Panc1 (cell line): ENCODE measurements at regions not wholly inside any gene's neighbourhood (a gene's known extent, or its start where the extent isn't known, plus 50 kb on each side); places are given as distances from the start of the nearest gene placed in this dataset.
A peak's percentile ranks its signal among the peaks of the same experiment; 100 is the strongest.

Experiments used
- ATAC-seq: fragments of 200-7000 bp; cut with Tn5 transposase; 2 replicates; pipeline ENCODE4 v1.9.1; 2020; ENCODE audit warnings: mild to moderate bottlenecking, moderate library complexity
- BruUV-seq: library from RNA; stranded (reverse); fragments of 400-500 nt; replicated peaks from 2 replicates; lab custom pipeline; 2021; lab: Mats Ljungman, UMichigan
- CTCF ChIA-PET: fragments of 300-600 bp; sonication (Branson Sonifier 250); formaldehyde crosslinking; loops from one replicate; lab custom pipeline; 2022; ENCODE audit warnings: antibody characterized with exemption; lab: Charles Lee
- POLR2A ChIA-PET: fragments of 300-600 bp; sonication (Branson Sonifier 250); formaldehyde crosslinking; loops from one replicate; lab custom pipeline; 2022; ENCODE audit warnings: antibody characterized with exemption; lab: Charles Lee
- DNase-seq: peaks from one replicate; pipeline ENCODE4 v3.0.0-alpha.2; 2010; ENCODE audit warnings: low read depth, low spot score
- H3K27ac ChIP-seq: 2 replicates; pipeline ENCODE4 v1.5.1; 2011; ENCODE audit warnings: mild to moderate bottlenecking, low read length, inconsistent platforms
- H3K27me3 ChIP-seq: fragments of 200-500 bp; sonication (Bioruptor generic); 2 replicates; pipeline ENCODE4 v1.6.0; 2014; ENCODE audit warnings: low read length, inconsistent platforms; ENCODE audit not compliant: control insufficient read depth, insufficient read depth
- H3K36me3 ChIP-seq: fragments of 200-500 bp; sonication (Bioruptor generic); 2 replicates; pipeline ENCODE4 v1.5.1; 2014; ENCODE audit warnings: inconsistent platforms, mild to moderate bottlenecking, low read length, moderate library complexity; ENCODE audit not compliant: control insufficient read depth, insufficient read depth
- H3K4me1 ChIP-seq: 2 replicates; pipeline ENCODE4 v1.5.1; 2011; ENCODE audit warnings: inconsistent platforms, mild to moderate bottlenecking, low read length, moderate library complexity; ENCODE audit not compliant: control insufficient read depth, insufficient read depth
- H3K4me3 ChIP-seq, 2 experiments: 2 replicates each; pipeline ENCODE4 v1.5.1; 2011 to 2012; ENCODE audit warnings: low read depth in 2 of 2, low read length in 2 of 2, mild to moderate bottlenecking in 2 of 2, inconsistent platforms in 1 of 2, moderate library complexity in 1 of 2
- H3K9me3 ChIP-seq: fragments of 200-500 bp; sonication (Bioruptor generic); 2 replicates; pipeline ENCODE4 v1.5.1; 2014; ENCODE audit warnings: low read depth, mild to moderate bottlenecking, inconsistent platforms, low read length, moderate library complexity; ENCODE audit not compliant: control insufficient read depth, insufficient read depth
- POLR2AphosphoS5 ChIP-seq: IDR thresholded peaks from 2 replicates; pipeline ENCODE4 v1.6.1; 2012; ENCODE audit warnings: mild to moderate bottlenecking, low read depth, low read length, moderate library complexity
- SIN3A ChIP-seq: IDR thresholded peaks from 2 replicates; pipeline ENCODE4 v1.6.1; 2012; ENCODE audit warnings: low read depth, mild to moderate bottlenecking, low read length, moderate library complexity, borderline replicate concordance; ENCODE audit not compliant: insufficient read depth
- TCF7L2 ChIP-seq: IDR thresholded peaks from 2 replicates; pipeline ENCODE4 v1.6.1; 2011; ENCODE audit warnings: mild to moderate bottlenecking, low read depth, low read length, inconsistent platforms
- in situ Hi-C: cut with HindIII; loops from 2 replicates; pipeline ENCODE4 v1.10.0; 2016; ENCODE audit warnings: low sequenced_read_pairs, low pct_unique_long_range_greater_than_20kb
- intact Hi-C: fragments of 100-400 bp; cut with micrococcal nuclease; formaldehyde crosslinking; loops from one replicate; pipeline ENCODE4 v1.10.0; 2022; ENCODE audit not compliant: unreplicated experiment
- TF ChIP-seq, protein P1 (sequence below): fragments of 450-650 bp; IDR thresholded peaks from 2 replicates; pipeline ENCODE4 v1.5.1; 2017; ENCODE audit warnings: mild to moderate bottlenecking
- TF ChIP-seq, protein P2 (sequence below), 2 experiments: IDR thresholded peaks; 2 replicates each; pipeline ENCODE4 v1.6.1; 2011 to 2012; ENCODE audit warnings: low read depth in 2 of 2, control low read depth in 1 of 2, low read length in 1 of 2, mild to moderate bottlenecking in 1 of 2, moderate library complexity in 1 of 2; ENCODE audit not compliant: insufficient read depth in 1 of 2

DNA sequence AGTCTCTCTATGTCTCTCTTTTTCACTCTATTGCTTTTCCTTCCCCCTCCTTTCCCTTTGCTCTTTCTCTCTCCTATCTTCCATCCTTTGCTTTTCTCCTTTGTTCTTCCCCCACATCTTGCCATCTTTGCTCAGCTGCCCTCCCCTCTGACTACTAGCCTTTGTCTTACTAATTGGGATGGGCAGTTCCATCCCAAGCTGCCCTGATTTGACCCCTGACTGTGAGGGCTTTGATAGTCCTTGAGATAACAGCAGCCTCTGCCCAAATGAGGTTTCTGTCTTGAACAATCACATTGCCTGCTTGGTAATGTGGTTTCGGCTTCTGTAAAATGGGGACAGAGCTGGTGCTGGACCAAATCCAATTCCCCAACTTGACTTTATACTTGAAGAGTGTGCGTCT is 327.7 kb downstream of the DHX35 start:
- H3K4me1 ChIP-seq: no peaks in the 10 kb centered on the region
- no peak for ATAC-seq
- TF ChIP-seq TCF7L2 (no peak), SIN3A (no peak), POLR2AphosphoS5 (no peak)
- TF ChIP-seq, protein P1, sequence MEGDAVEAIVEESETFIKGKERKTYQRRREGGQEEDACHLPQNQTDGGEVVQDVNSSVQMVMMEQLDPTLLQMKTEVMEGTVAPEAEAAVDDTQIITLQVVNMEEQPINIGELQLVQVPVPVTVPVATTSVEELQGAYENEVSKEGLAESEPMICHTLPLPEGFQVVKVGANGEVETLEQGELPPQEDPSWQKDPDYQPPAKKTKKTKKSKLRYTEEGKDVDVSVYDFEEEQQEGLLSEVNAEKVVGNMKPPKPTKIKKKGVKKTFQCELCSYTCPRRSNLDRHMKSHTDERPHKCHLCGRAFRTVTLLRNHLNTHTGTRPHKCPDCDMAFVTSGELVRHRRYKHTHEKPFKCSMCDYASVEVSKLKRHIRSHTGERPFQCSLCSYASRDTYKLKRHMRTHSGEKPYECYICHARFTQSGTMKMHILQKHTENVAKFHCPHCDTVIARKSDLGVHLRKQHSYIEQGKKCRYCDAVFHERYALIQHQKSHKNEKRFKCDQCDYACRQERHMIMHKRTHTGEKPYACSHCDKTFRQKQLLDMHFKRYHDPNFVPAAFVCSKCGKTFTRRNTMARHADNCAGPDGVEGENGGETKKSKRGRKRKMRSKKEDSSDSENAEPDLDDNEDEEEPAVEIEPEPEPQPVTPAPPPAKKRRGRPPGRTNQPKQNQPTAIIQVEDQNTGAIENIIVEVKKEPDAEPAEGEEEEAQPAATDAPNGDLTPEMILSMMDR: no peak
- TF ChIP-seq, protein P2, sequence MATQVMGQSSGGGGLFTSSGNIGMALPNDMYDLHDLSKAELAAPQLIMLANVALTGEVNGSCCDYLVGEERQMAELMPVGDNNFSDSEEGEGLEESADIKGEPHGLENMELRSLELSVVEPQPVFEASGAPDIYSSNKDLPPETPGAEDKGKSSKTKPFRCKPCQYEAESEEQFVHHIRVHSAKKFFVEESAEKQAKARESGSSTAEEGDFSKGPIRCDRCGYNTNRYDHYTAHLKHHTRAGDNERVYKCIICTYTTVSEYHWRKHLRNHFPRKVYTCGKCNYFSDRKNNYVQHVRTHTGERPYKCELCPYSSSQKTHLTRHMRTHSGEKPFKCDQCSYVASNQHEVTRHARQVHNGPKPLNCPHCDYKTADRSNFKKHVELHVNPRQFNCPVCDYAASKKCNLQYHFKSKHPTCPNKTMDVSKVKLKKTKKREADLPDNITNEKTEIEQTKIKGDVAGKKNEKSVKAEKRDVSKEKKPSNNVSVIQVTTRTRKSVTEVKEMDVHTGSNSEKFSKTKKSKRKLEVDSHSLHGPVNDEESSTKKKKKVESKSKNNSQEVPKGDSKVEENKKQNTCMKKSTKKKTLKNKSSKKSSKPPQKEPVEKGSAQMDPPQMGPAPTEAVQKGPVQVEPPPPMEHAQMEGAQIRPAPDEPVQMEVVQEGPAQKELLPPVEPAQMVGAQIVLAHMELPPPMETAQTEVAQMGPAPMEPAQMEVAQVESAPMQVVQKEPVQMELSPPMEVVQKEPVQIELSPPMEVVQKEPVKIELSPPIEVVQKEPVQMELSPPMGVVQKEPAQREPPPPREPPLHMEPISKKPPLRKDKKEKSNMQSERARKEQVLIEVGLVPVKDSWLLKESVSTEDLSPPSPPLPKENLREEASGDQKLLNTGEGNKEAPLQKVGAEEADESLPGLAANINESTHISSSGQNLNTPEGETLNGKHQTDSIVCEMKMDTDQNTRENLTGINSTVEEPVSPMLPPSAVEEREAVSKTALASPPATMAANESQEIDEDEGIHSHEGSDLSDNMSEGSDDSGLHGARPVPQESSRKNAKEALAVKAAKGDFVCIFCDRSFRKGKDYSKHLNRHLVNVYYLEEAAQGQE (IDR thresholded peaks at IDR 0.05; ENCODE audit: insufficient read depth in 1 of 2, low read depth in 2 of 2, low read length in 1 of 2): no peak
- in situ Hi-C loops (no loop called here), intact Hi-C loops (no loop called here)
- no TSS peak for BruUV-seq
- no peaks in the 10 kb centered on the region for H3K36me3 ChIP-seq
- no peaks in the 10 kb centered on the region for H3K27me3 ChIP-seq
- DNase-seq: no peak
- no peaks in the 10 kb centered on the region for H3K9me3 ChIP-seq
- ChIA-PET CTCF (no interaction called here), POLR2A (no interaction called here)
- no peak overlapping the region for H3K27ac ChIP-seq
- H3K4me3 ChIP-seq: no peak overlapping the region

DNA sequence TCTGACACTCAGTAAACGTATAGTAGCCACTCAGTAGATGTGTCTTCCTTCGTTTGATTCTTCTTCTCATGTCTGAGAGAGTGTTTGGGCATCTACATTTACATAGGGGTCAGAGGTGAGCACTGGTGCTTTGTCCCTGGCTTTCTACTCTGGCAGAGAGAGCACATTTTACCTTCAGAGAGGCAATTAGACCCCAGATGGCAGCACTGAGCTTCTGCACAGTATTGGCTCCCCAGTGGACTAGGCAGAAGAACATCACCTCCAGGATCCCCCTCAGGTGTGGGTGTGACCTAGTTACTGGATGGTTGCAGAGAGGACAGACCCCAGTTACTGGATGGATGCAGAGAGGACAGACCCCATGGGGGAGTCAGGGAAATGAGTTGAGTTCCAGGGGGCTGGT is 327.2 kb downstream of the DHX35 start:
- DNase-seq: peak; percentile 17
- no peak overlapping the region for H3K27ac ChIP-seq
- H3K4me1 ChIP-seq: no peaks in the 10 kb centered on the region
- TF ChIP-seq, protein P1: peak; percentile 52
- no peak for TF ChIP-seq TCF7L2
- H3K27me3 ChIP-seq: no peaks in the 10 kb centered on the region
- H3K9me3 ChIP-seq: no peaks in the 10 kb centered on the region
- POLR2A ChIA-PET: interaction anchor here (0.6 kb wide), 1 partner anchor 913 kb away, joined by 4 read pairs; no protein-coding TSS in a partner anchor
- intact Hi-C loops (no loop called here), in situ Hi-C loops (no loop called here)
- no peak overlapping the region for H3K4me3 ChIP-seq
- H3K36me3 ChIP-seq: no peaks in the 10 kb centered on the region
- no TSS peak for BruUV-seq
- ATAC-seq: no peak
- CTCF ChIA-PET: no interaction called here
